ENCODE measurements at regions not wholly inside any gene's neighbourhood (a gene's known extent, or its start where the extent isn't known, plus 50 kb on each side); places are given as distances from the start of the nearest gene placed in this dataset.

DNA sequence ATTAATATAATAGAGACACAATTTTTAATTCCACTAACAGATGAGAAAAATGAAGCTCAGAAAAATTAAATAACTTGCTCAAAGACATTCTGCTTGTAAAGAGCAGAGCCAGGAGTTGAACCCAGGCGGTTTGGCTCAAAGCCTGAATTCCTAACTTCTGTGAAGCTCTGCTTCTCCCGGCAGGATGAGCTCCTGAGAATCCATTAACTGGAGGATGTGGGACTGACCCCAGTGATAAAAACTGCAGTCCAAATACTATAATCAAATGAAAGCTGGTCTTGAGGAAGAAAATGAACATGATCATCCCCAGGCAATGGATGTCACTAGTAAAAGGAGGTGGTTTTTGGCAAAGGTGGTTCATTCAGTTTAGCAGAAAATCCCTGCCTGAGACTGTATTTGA is 898.2 kb downstream of the CCSER2 start:
- Histone ChIP-seq H2BK20ac (ENCODE audit: low read depth, low read length, poor library complexity, severe bottlenecking) (no peak overlapping the region), H3K79me2 (ENCODE audit: insufficient read depth, low read length) (no peaks in the 10 kb centered on the region), H3K9ac (ENCODE audit: extremely low read depth, insufficient read length, low read length) (no peak overlapping the region), H2AFZ (ENCODE audit: low read length) (no peak overlapping the region), H3K23me2 (ENCODE audit: insufficient read length, low read depth, low read length, poor library complexity, severe bottlenecking) (no peaks in the 10 kb centered on the region), H3K4me2 (ENCODE audit: insufficient read depth, insufficient read length, low read length) (no peak overlapping the region), H3K14ac (ENCODE audit: insufficient read depth, low read length) (no peak overlapping the region), H4K91ac (ENCODE audit: insufficient read length, low read depth, low read length) (no peak overlapping the region), H4K5ac (ENCODE audit: insufficient read length, low read depth, low read length) (no peak overlapping the region), H3K23ac (ENCODE audit: insufficient read length, low read depth, low read length) (no peak overlapping the region), H3K9me3 (ENCODE audit: control insufficient read depth, low read depth, low read length) (no peaks in the 10 kb centered on the region), H2BK12ac (ENCODE audit: insufficient read length, low read depth, low read length) (no peak overlapping the region), H3T11ph (ENCODE audit: low read length) (no peak overlapping the region), H2BK5ac (ENCODE audit: insufficient read length, low read length) (no peak overlapping the region), H3K27me3 (ENCODE audit: insufficient read depth, low read length) (no peaks in the 10 kb centered on the region), H2BK120ac (ENCODE audit: low read depth, low read length, poor library complexity, severe bottlenecking) (no peak overlapping the region), H3K4ac (ENCODE audit: low read depth, low read length) (no peak overlapping the region), H2BK15ac (ENCODE audit: low read depth, low read length) (no peak overlapping the region), H3K4me1 (ENCODE audit: insufficient read depth, low read length) (no peaks in the 10 kb centered on the region), H2AK5ac (ENCODE audit: insufficient read length, low read length) (no peak overlapping the region), H3K27ac (ENCODE audit: insufficient read length, low read depth, low read length) (no peak overlapping the region), H4K20me1 (ENCODE audit: control insufficient read depth, insufficient read depth, insufficient read length) (no peaks in the 10 kb centered on the region), H3K56ac (ENCODE audit: insufficient read length, low read depth, low read length) (no peak overlapping the region), H3K79me1 (ENCODE audit: insufficient read depth, low read depth, low read length, poor library complexity, severe bottlenecking) (no peaks in the 10 kb centered on the region), H4K8ac (replicated peaks; ENCODE audit: insufficient read length, low read depth, low read length) (no peak overlapping the region), H3K18ac (ENCODE audit: insufficient read length, low read depth, low read length) (no peak overlapping the region)
- TF ChIP-seq, protein P1, sequence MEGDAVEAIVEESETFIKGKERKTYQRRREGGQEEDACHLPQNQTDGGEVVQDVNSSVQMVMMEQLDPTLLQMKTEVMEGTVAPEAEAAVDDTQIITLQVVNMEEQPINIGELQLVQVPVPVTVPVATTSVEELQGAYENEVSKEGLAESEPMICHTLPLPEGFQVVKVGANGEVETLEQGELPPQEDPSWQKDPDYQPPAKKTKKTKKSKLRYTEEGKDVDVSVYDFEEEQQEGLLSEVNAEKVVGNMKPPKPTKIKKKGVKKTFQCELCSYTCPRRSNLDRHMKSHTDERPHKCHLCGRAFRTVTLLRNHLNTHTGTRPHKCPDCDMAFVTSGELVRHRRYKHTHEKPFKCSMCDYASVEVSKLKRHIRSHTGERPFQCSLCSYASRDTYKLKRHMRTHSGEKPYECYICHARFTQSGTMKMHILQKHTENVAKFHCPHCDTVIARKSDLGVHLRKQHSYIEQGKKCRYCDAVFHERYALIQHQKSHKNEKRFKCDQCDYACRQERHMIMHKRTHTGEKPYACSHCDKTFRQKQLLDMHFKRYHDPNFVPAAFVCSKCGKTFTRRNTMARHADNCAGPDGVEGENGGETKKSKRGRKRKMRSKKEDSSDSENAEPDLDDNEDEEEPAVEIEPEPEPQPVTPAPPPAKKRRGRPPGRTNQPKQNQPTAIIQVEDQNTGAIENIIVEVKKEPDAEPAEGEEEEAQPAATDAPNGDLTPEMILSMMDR (conservative IDR thresholded peaks at IDR 0.05) = no peak
- H3K4me1 Mint-ChIP-seq = peaks cover 0 to 4% of the 10 kb centered on the region in 2 experiments; a peak in 1 of 4 replicates
- H3K27me3 Mint-ChIP-seq (ENCODE audit: low read depth) = no peaks in the 10 kb centered on the region
- no peak for DNase-seq
- no peaks in the 10 kb centered on the region for H3K9me3 Mint-ChIP-seq
- H3K4me3 Mint-ChIP-seq = no peak overlapping the region
- WGBS (ENCODE audit: extremely low coverage, insufficient read length, low lambda C conversion rate) = no CpG with 5 or more reads among the region's 2 CpGs
- no peak overlapping the region for H3K27ac Mint-ChIP-seq
- no peaks in the 10 kb centered on the region for H3K36me3 Mint-ChIP-seq (ENCODE audit: insufficient read depth in 1 of 3, low read depth in 3 of 3)

Measured in H9 (cell line).